Esophagus squamous epithelium (tissue), 4 donors: ENCODE measurements at regions not wholly inside any gene's neighbourhood (a gene's known extent, or its start where the extent isn't known, plus 50 kb on each side); places are given as distances from the start of the nearest gene placed in this dataset.

Experiments used
- POLR2A ChIP-seq, 4 donors: fragments of 450-650 bp; IDR thresholded peaks; one replicate each; pipeline ENCODE4 v1.6.1; 2017; ENCODE audit warnings: antibody characterized with exemption in 4 of 4, mild to moderate bottlenecking in 4 of 4, moderate library complexity in 3 of 4
- TF ChIP-seq, protein P1 (sequence below), 6 experiments: fragments of 450-650 bp in 4 of 6; fragments of 200-600 bp in 2 of 6; sonication (generic) in 2 of 6; IDR thresholded peaks; one replicate each; pipeline ENCODE4 v1.5.1; 2016 to 2019; ENCODE audit warnings: antibody characterized with exemption in 6 of 6, mild to moderate bottlenecking in 4 of 6, moderate library complexity in 4 of 6

DNA sequence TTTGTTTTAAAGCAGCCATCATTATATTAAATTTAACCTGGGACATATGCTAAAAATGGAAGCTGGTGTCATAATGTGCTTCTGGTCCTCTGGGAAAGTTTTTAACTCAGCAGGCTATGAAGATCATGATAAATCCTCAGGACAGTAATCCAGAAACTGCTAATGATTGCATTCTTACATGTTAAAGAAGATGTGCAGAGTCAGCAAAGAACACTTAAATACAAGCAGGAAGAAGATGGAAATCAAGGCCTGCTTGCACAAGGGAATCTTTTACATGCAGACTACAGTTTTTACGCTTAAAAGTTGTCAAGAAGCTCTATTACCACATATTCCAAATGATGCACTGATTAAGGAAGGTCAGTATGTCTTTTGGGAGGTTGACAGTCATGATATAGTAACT is 246.0 kb upstream of the PTPRD start:
- no peak for TF ChIP-seq POLR2A (IDR thresholded peaks at IDR 0.05)
- TF ChIP-seq, protein P1, sequence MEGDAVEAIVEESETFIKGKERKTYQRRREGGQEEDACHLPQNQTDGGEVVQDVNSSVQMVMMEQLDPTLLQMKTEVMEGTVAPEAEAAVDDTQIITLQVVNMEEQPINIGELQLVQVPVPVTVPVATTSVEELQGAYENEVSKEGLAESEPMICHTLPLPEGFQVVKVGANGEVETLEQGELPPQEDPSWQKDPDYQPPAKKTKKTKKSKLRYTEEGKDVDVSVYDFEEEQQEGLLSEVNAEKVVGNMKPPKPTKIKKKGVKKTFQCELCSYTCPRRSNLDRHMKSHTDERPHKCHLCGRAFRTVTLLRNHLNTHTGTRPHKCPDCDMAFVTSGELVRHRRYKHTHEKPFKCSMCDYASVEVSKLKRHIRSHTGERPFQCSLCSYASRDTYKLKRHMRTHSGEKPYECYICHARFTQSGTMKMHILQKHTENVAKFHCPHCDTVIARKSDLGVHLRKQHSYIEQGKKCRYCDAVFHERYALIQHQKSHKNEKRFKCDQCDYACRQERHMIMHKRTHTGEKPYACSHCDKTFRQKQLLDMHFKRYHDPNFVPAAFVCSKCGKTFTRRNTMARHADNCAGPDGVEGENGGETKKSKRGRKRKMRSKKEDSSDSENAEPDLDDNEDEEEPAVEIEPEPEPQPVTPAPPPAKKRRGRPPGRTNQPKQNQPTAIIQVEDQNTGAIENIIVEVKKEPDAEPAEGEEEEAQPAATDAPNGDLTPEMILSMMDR (IDR thresholded peaks at IDR 0.05) = no peak
